ENCODE measurements at regions not wholly inside any gene's neighbourhood (a gene's known extent, or its start where the extent isn't known, plus 50 kb on each side); places are given as distances from the start of the nearest gene placed in this dataset.

- no peak for TF ChIP-seq POLR2A (IDR thresholded peaks at IDR 0.05)
- TF ChIP-seq CTCF (IDR thresholded peaks at IDR 0.05): no peak
These were observed 115.8 kb upstream of the PAX6 start for GRCh38 chr11:31926816-31927528.
